ENCODE measurements at regions not wholly inside any gene's neighbourhood (a gene's known extent, or its start where the extent isn't known, plus 50 kb on each side); places are given as distances from the start of the nearest gene placed in this dataset.
"Not testable (repeated sequence)": the region's sequence is repeated elsewhere in the genome, so short reads cannot be mapped to it uniquely, and the experiment has no call there.

DNA sequence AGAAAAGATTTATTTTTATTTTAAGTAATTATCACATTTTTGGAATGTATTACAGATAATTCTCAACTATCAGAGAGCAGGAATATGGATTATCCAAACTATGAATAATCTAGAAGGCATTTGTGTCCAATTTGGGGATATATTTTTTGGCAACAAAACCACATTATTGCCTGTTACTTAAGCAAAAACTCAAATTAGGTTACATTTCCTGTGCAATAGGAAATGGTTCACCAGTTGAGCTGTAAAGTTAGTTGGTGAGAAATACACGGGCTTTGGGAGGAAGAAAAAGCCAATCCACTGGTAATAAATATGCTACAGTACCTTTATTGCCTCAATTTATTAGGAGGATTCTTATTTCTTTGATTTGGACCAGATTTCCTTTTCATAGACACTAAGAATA, 1075.2 kb downstream of the PCDH9 start:
- Histone ChIP-seq H3K27ac (ENCODE audit: low read depth, low read length) (no peak overlapping the region), H3K9ac (ENCODE audit: low read length) (no peak overlapping the region), H3K4me1 (ENCODE audit: control insufficient read depth, insufficient read depth, low read length) (no peaks in the 10 kb centered on the region), H3K4me3 (ENCODE audit: low read depth, low read length) (no peak overlapping the region), H3K9me3 (ENCODE audit: control insufficient read depth, insufficient read depth, low read depth, low read length) (no peaks in the 10 kb centered on the region), H3K36me3 (ENCODE audit: control insufficient read depth, insufficient read depth, low read length) (no peaks in the 10 kb centered on the region), H3K27me3 (ENCODE audit: control insufficient read depth, insufficient read depth, low read length) (no peaks in the 10 kb centered on the region)

DNA sequence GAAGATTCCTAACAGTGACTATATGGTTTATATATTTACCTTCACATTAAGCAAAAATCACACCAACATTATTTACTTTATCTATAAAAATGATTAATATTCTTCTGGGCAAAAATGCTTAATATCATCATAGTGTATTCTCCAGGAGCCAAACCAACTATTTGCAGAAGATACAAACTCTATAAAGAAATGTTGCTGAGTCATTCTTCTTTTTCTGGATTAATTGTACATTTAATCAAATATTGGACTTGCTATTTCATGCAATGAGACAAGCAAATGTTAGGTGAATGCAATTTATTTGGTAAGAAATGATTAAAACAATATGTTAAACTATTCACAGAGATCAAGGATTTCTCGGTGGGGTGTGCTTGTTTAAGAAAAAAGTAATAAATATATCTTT, 1075.8 kb downstream of the PCDH9 start:
- Histone ChIP-seq H3K9ac (ENCODE audit: low read length) (no peak overlapping the region), H3K36me3 (ENCODE audit: control insufficient read depth, insufficient read depth, low read length) (no peaks in the 10 kb centered on the region), H3K27ac (ENCODE audit: low read depth, low read length) (no peak overlapping the region), H3K9me3 (ENCODE audit: control insufficient read depth, insufficient read depth, low read depth, low read length) (no peaks in the 10 kb centered on the region), H3K4me3 (ENCODE audit: low read depth, low read length) (no peak overlapping the region), H3K4me1 (ENCODE audit: control insufficient read depth, insufficient read depth, low read length) (no peaks in the 10 kb centered on the region), H3K27me3 (ENCODE audit: control insufficient read depth, insufficient read depth, low read length) (no peaks in the 10 kb centered on the region)

DNA sequence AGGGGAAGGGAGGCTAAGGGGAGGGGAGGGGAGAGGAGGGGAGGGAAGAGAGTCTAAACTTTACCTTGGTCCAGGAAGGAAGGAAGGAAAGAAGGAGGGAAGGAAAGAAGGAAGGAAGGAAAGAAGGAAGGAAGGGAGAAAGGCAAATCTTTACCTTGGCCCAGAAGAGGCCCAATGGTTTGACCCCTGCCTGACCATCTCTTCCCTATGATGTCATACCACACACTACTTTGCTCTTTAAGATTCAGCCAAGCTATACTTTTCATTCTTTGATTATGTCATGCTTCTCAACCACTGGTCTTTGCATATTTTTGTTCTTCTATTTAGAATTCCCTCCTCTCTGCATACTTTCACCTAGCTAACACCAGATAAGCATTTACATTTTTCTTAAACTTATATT, 1077.5 kb downstream of the PCDH9 start:
- Histone ChIP-seq H3K9ac (ENCODE audit: low read length) (no peak overlapping the region), H3K4me1 (ENCODE audit: control insufficient read depth, insufficient read depth, low read length) (no peaks in the 10 kb centered on the region), H3K4me3 (ENCODE audit: low read depth, low read length) (no peak overlapping the region), H3K9me3 (ENCODE audit: control insufficient read depth, insufficient read depth, low read depth, low read length) (no peaks in the 10 kb centered on the region), H3K36me3 (ENCODE audit: control insufficient read depth, insufficient read depth, low read length) (no peaks in the 10 kb centered on the region), H3K27ac (ENCODE audit: low read depth, low read length) (no peak overlapping the region), H3K27me3 (ENCODE audit: control insufficient read depth, insufficient read depth, low read length) (no peaks in the 10 kb centered on the region)

DNA sequence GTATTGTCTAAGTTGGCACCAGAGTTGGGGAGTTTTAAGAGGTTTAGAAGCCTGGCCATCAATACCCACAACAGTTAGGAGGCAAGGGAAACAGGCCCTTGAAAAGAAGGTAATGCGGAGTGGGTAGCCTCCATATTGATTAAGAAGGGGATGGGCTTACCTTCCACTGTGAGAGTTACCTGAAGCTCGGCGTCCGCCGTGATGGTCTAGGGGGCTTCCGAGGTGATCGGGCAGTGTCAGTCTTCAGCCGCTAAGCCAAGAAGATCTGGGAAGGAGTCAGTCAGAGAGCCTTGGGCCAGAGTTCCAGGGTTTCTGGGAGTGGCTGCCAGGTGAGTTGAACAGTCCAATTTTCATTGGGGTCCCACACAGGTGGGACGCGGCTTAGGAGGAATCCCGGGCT, 1085.8 kb downstream of the PCDH9 start:
- not testable (repeated sequence) for H3K27me3 ChIP-seq (ENCODE audit: control insufficient read depth, insufficient read depth, low read length); H3K9ac ChIP-seq (ENCODE audit: low read length); H3K27ac ChIP-seq (ENCODE audit: low read depth, low read length); H3K4me1 ChIP-seq (ENCODE audit: control insufficient read depth, insufficient read depth, low read length); H3K36me3 ChIP-seq (ENCODE audit: control insufficient read depth, insufficient read depth, low read length); H3K4me3 ChIP-seq (ENCODE audit: low read depth, low read length); H3K9me3 ChIP-seq (ENCODE audit: control insufficient read depth, insufficient read depth, low read depth, low read length)

DNA sequence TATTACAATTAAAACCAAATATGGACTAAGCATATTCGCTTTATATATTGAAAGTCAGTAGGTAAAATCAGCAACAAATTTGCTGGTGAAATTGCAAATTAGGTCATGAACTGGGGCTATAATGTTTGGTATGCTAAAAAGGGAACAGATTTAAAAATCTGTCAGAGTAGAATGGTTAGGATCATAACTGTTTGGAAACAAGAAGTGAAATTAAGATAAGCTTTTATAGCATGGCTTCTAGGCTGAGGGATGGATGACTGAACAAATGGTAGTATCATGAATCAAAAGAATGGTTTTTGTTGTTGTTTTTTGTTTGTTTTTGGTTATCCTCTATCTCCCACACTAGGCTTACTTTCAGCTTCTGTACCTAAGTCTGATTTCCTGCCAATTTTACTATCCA, 1090.4 kb downstream of the PCDH9 start:
- no peaks in the 10 kb centered on the region for H3K27me3 ChIP-seq (ENCODE audit: control insufficient read depth, insufficient read depth, low read length)
- no peaks in the 10 kb centered on the region for H3K4me1 ChIP-seq (ENCODE audit: control insufficient read depth, insufficient read depth, low read length)
- H3K36me3 ChIP-seq (ENCODE audit: control insufficient read depth, insufficient read depth, low read length): no peaks in the 10 kb centered on the region; the same call in 1 of the 2 replicates
- H3K9me3 ChIP-seq (ENCODE audit: control insufficient read depth, insufficient read depth, low read depth, low read length): 0 out of 2 replicates have a peak, but pooled peaks cover 4% of the 10 kb centered on the region
- H3K27ac ChIP-seq (ENCODE audit: low read depth, low read length): no peak overlapping the region
- no peak overlapping the region for H3K9ac ChIP-seq (ENCODE audit: low read length)
- H3K4me3 ChIP-seq (ENCODE audit: low read depth, low read length): no peak overlapping the region

DNA sequence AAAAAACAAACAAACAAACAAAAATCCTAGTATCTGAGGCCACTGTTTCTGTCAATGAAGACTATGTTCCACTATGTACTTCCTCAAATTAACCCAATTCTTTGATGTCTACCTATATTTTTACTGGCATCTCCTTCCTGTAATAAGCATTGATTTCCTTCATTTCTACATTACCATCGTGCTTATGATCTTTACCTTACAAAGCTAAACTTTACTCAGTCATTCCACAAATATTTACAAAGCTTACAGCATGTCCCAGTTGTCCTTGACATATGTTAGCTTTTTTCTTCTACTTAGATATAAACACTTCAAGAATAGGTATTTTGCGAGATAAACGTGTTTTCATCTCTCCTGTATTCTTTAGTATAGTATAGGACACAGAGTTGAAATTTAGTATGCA, 1090.9 kb downstream of the PCDH9 start:
- no peaks in the 10 kb centered on the region; the same call in 1 of the 2 replicates for H3K36me3 ChIP-seq (ENCODE audit: control insufficient read depth, insufficient read depth, low read length)
- 0 out of 2 replicates have a peak, but pooled peaks cover 4% of the 10 kb centered on the region for H3K9me3 ChIP-seq (ENCODE audit: control insufficient read depth, insufficient read depth, low read depth, low read length)
- no peaks in the 10 kb centered on the region for H3K27me3 ChIP-seq (ENCODE audit: control insufficient read depth, insufficient read depth, low read length)
- no peak overlapping the region for H3K27ac ChIP-seq (ENCODE audit: low read depth, low read length)
- no peaks in the 10 kb centered on the region for H3K4me1 ChIP-seq (ENCODE audit: control insufficient read depth, insufficient read depth, low read length)
- H3K4me3 ChIP-seq (ENCODE audit: low read depth, low read length): no peak overlapping the region
- no peak overlapping the region for H3K9ac ChIP-seq (ENCODE audit: low read length)

DNA sequence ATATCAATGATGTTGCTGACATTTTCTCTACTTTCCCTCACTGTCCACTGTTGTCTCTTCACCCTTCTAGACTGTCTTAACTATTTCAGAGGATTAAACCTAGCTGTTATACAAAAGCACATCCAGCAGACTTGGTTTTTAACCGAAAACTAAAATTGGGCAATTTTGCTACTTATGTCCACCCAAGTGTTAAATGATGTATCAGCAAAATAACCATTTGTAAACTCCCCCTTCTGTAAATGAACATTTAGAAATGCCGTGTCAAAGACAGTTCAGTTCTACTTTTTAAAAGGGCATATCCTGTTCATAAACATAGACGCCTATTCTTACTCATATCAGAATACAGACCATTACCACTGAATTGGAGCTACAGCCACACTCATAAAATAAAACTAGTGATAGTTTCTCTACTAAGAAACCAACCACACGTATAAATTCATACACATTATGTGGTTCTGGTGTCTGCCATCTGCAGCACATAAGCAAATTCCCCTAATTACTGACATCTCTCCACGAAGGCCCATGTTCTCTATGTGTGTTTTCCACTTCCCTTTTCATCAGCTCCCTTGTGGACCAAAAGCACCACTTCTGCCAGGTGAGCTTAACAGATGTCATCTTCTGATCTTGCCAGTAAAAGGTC, 1091.8 kb downstream of the PCDH9 start:
- H3K36me3 ChIP-seq (ENCODE audit: control insufficient read depth, insufficient read depth, low read length): no peaks in the 10 kb centered on the region; the same call in 1 of the 2 replicates
- 0 out of 2 replicates have a peak, but pooled peaks cover 4% of the 10 kb centered on the region for H3K9me3 ChIP-seq (ENCODE audit: control insufficient read depth, insufficient read depth, low read depth, low read length)
- H3K4me1 ChIP-seq (ENCODE audit: control insufficient read depth, insufficient read depth, low read length): no peaks in the 10 kb centered on the region
- no peaks in the 10 kb centered on the region for H3K27me3 ChIP-seq (ENCODE audit: control insufficient read depth, insufficient read depth, low read length)
- H3K27ac ChIP-seq (ENCODE audit: low read depth, low read length): no peak overlapping the region
- no peak overlapping the region for H3K9ac ChIP-seq (ENCODE audit: low read length)
- no peak overlapping the region for H3K4me3 ChIP-seq (ENCODE audit: low read depth, low read length)

DNA sequence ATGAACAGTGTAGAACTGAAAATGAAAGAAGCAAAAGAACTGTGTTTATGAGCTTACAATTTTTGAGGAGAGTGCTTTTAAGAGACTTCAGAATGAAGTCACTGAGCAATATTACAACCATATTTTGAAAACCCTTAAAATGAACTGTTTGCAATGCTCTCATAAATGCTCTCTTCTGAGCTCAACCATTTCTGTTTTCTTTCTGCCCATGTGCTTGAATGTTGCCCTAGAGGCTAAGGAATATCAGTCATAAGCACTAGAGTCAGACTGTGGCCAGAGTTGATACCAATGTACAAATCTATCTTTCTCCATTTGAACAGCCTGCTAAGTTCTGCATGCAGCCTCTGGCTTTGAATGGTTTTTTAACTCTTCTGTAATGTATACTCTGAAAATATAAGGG, 1092.8 kb downstream of the PCDH9 start:
- Histone ChIP-seq H3K27ac (ENCODE audit: low read depth, low read length) (no peak overlapping the region), H3K9me3 (ENCODE audit: control insufficient read depth, insufficient read depth, low read depth, low read length) (0 out of 2 replicates have a peak, but pooled peaks cover 4% of the 10 kb centered on the region), H3K9ac (ENCODE audit: low read length) (no peak overlapping the region), H3K36me3 (ENCODE audit: control insufficient read depth, insufficient read depth, low read length) (no peaks in the 10 kb centered on the region; the same call in 1 of the 2 replicates), H3K4me1 (ENCODE audit: control insufficient read depth, insufficient read depth, low read length) (no peaks in the 10 kb centered on the region), H3K4me3 (ENCODE audit: low read depth, low read length) (no peak overlapping the region), H3K27me3 (ENCODE audit: control insufficient read depth, insufficient read depth, low read length) (no peaks in the 10 kb centered on the region)

DNA sequence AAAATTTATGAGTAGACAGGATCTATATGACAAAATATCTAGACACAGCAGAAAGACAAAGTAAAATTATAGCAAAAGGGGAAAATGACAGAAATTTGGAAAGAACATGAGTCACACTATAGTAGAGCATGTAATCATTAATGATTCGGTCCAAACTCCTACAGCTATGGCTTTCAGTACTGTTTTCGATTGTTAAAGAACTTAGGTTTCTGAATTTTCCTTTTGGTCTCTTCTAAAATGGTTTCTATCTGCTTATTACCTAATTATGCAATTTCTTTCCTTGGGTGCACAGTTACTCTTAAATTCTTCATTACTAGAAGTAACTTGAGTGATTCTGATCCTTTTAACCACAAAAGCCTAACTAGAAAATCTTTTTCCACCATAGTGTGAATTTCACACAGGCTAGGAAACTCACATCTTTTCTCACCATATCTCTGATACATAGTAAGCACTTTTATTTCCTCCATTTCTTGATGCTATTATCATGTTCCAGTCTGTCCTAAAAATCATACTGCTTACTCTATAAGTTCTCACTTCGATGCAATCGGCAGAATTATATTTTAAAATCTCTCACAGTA, 1101.4 kb downstream of the PCDH9 start:
- H3K27me3 ChIP-seq (ENCODE audit: control insufficient read depth, insufficient read depth, low read length): no peaks in the 10 kb centered on the region
- H3K27ac ChIP-seq (ENCODE audit: low read depth, low read length): no peak overlapping the region
- H3K4me3 ChIP-seq (ENCODE audit: low read depth, low read length): no peak overlapping the region
- H3K9ac ChIP-seq (ENCODE audit: low read length): no peak overlapping the region
- H3K4me1 ChIP-seq (ENCODE audit: control insufficient read depth, insufficient read depth, low read length): no peaks in the 10 kb centered on the region
- H3K9me3 ChIP-seq (ENCODE audit: control insufficient read depth, insufficient read depth, low read depth, low read length): no peaks in the 10 kb centered on the region
- no peaks in the 10 kb centered on the region for H3K36me3 ChIP-seq (ENCODE audit: control insufficient read depth, insufficient read depth, low read length)

DNA sequence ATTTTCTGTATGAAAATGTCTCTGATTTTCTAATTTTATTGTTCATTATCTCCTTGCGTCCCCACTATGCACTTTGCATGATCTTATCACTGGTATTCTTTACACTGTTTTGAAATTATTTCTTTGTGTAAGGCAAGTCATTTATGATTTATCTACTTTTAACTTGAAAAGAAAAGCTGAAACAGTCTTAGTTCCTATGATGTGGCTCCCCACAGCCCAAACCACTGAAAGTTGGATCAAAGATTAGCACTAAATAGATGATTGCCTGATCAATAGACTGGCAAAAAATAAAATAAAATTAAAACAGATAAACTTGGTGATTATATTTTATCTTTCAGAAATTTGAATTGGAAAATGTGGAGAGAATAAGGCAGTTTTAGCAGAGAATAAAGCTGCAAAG, 1101.9 kb downstream of the PCDH9 start:
- Histone ChIP-seq H3K36me3 (ENCODE audit: control insufficient read depth, insufficient read depth, low read length) (no peaks in the 10 kb centered on the region), H3K9ac (ENCODE audit: low read length) (no peak overlapping the region), H3K4me3 (ENCODE audit: low read depth, low read length) (no peak overlapping the region), H3K9me3 (ENCODE audit: control insufficient read depth, insufficient read depth, low read depth, low read length) (no peaks in the 10 kb centered on the region), H3K27ac (ENCODE audit: low read depth, low read length) (no peak overlapping the region), H3K4me1 (ENCODE audit: control insufficient read depth, insufficient read depth, low read length) (no peaks in the 10 kb centered on the region), H3K27me3 (ENCODE audit: control insufficient read depth, insufficient read depth, low read length) (no peaks in the 10 kb centered on the region)

DNA sequence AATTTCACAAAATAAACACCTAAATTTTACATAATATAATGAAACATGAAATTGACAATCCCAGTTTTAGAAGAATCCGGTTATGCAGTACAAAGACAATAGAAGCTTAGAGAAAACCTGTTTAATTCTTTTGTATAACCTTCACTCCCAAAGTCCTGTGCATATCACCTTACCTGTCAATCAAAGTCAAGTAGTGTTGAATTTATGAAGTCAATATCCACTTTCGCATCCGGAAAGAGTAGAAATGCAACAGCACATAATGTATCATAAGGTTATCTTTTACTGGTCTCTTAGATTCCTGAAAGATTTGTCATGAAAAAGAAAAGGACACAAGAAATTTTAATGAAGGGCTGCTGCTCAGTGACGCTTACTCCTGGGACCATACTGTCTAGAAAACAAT, 1112.6 kb downstream of the PCDH9 start:
- no peaks in the 10 kb centered on the region for H3K27me3 ChIP-seq (ENCODE audit: control insufficient read depth, insufficient read depth, low read length)
- no peaks in the 10 kb centered on the region for H3K4me1 ChIP-seq (ENCODE audit: control insufficient read depth, insufficient read depth, low read length)
- no peak overlapping the region for H3K9ac ChIP-seq (ENCODE audit: low read length)
- H3K36me3 ChIP-seq (ENCODE audit: control insufficient read depth, insufficient read depth, low read length): no peaks in the 10 kb centered on the region
- no peak overlapping the region for H3K4me3 ChIP-seq (ENCODE audit: low read depth, low read length)
- no peaks in the 10 kb centered on the region for H3K9me3 ChIP-seq (ENCODE audit: control insufficient read depth, insufficient read depth, low read depth, low read length)
- no peak overlapping the region for H3K27ac ChIP-seq (ENCODE audit: low read depth, low read length)
